ENCODE measurements at regions not wholly inside any gene's neighbourhood (a gene's known extent, or its start where the extent isn't known, plus 50 kb on each side); places are given as distances from the start of the nearest gene placed in this dataset.

GRCh38 chr6:4403828-4404227, 268.5 kb upstream of the ECI2 start:
- TF ChIP-seq CTCF (IDR thresholded peaks at IDR 0.05; ENCODE audit: low read depth, low read length): no peak
- no peak for TF ChIP-seq POLR2A (IDR thresholded peaks at IDR 0.05; ENCODE audit: extremely low read depth, insufficient read length)
